SK-N-SH (cell line): ENCODE measurements at regions not wholly inside any gene's neighbourhood (a gene's known extent, or its start where the extent isn't known, plus 50 kb on each side); places are given as distances from the start of the nearest gene placed in this dataset.

ENCODE experiments used
- CTCF ChIA-PET: fragments of 300-600, 350-600 bp; formaldehyde crosslinking; extraction: SDS; loops from one replicate; lab custom pipeline; 2021; lab: Yijun Ruan, JAX
- POLR2A ChIA-PET: fragments of 350-600 bp; sonication (Branson Sonifier 250); formaldehyde crosslinking; extraction: SDS; loops from one replicate; lab custom pipeline; 2020; ENCODE audit warnings: antibody characterized with exemption, inconsistent platforms; lab: Yijun Ruan, JAX
- DNase-seq: peaks from one replicate; pipeline ENCODE4 v3.0.0; 2012
- H2AFZ ChIP-seq: fragments of 200-600 bp; sonication (generic); 2 replicates; pipeline ENCODE4 v1.8.1; 2016; ENCODE audit warnings: antibody characterized with exemption, mild to moderate bottlenecking, low read depth
- H3F3A ChIP-seq: fragments of 200-600 bp; sonication (generic); replicated peaks from 2 replicates; pipeline ENCODE3; 2016; ENCODE audit warnings: antibody characterized with exemption, mild to moderate bottlenecking; ENCODE audit not compliant: insufficient read depth
- H3K27ac ChIP-seq, 2 experiments: fragments of 200-500 bp in 1 of 2; fragments of 200-600 bp in 1 of 2; sonication (Bioruptor generic) in 1 of 2; sonication (generic), shearing (Covaris generic) in 1 of 2; 2 replicates each; pipeline versions ENCODE4 v1.5.1 to v1.6.1; 2014 to 2016; ENCODE audit warnings: low read depth in 2 of 2, inconsistent platforms in 1 of 2, low read length in 1 of 2, mild to moderate bottlenecking in 1 of 2, mixed read lengths in 1 of 2
- H3K27me3 ChIP-seq: fragments of 200-600 bp; sonication (generic), shearing (Covaris generic); 2 replicates; pipeline ENCODE4 v1.6.1; 2016; ENCODE audit warnings: mixed run types; ENCODE audit not compliant: insufficient read depth
- H3K36me3 ChIP-seq, 2 experiments: fragments of 200-500 bp in 1 of 2; fragments of 200-600 bp in 1 of 2; sonication (Bioruptor generic) in 1 of 2; sonication (generic) in 1 of 2; replicated peaks in 1 of 2; 2 replicates each; pipeline versions ENCODE3 to v1.5.1; 2014 to 2016; ENCODE audit warnings: low read length in 1 of 2, mild to moderate bottlenecking in 1 of 2; ENCODE audit not compliant: insufficient read depth in 2 of 2, control insufficient read depth in 1 of 2
- H3K4me1 ChIP-seq, 2 experiments: fragments of 200-500 bp in 1 of 2; fragments of 200-600 bp in 1 of 2; sonication (Bioruptor generic) in 1 of 2; sonication (generic), shearing (Covaris generic) in 1 of 2; 2 replicates each; pipeline versions ENCODE4 v1.5.1 to v1.6.1; 2014 to 2016; ENCODE audit warnings: low read depth in 1 of 2, low read length in 1 of 2, mixed run types in 1 of 2; ENCODE audit not compliant: insufficient read depth in 2 of 2, control insufficient read depth in 1 of 2
- H3K4me2 ChIP-seq: fragments of 200-600 bp; sonication (generic), shearing (Covaris generic); 2 replicates; pipeline ENCODE4 v1.6.1; 2017; ENCODE audit warnings: mixed run types
- H3K4me3 ChIP-seq, 2 experiments: fragments of 200-500 bp in 1 of 2; fragments of 200-600 bp in 1 of 2; sonication (Bioruptor generic) in 1 of 2; sonication (generic), shearing (Covaris generic) in 1 of 2; 2 replicates each; pipeline versions ENCODE4 v1.5.1 to v1.8.1; 2014 to 2016; ENCODE audit warnings: low read depth in 2 of 2, inconsistent platforms in 1 of 2, low read length in 1 of 2, mild to moderate bottlenecking in 1 of 2, mixed read lengths in 1 of 2, moderate library complexity in 1 of 2
- H3K79me2 ChIP-seq: fragments of 200-600 bp; sonication (generic); 2 replicates; pipeline ENCODE4 v1.8.1; 2017; ENCODE audit warnings: mild to moderate bottlenecking; ENCODE audit not compliant: insufficient read depth
- H3K9ac ChIP-seq: fragments of 200-600 bp; sonication (generic); 2 replicates; pipeline ENCODE4 v1.6.1; 2017; ENCODE audit warnings: mixed run types
- H3K9me2 ChIP-seq: fragments of 200-600 bp; sonication (generic); 2 replicates; pipeline ENCODE4 v1.6.1; 2017; ENCODE audit warnings: mixed run types
- H3K9me3 ChIP-seq: fragments of 200-600 bp; sonication (generic); 2 replicates; pipeline ENCODE4 v1.6.1; 2017; ENCODE audit warnings: mixed run types, mild to moderate bottlenecking, moderate library complexity
- H4K20me1 ChIP-seq: fragments of 200-600 bp; sonication (generic); 2 replicates; pipeline ENCODE4 v1.6.1; 2017; ENCODE audit warnings: mild to moderate bottlenecking, mixed run types; ENCODE audit not compliant: insufficient read depth
- EP300 ChIP-seq, 2 experiments: IDR thresholded peaks; 2 replicates each; pipeline versions ENCODE4 v1.4.0 to v1.6.1; 2012; ENCODE audit warnings: borderline replicate concordance in 1 of 2, low read depth in 1 of 2, low read length in 1 of 2
- FOXJ3 ChIP-seq: sonication (generic); formaldehyde crosslinking; IDR thresholded peaks from 2 replicates; pipeline ENCODE4 v1.5.1; 2020; ENCODE audit warnings: mild to moderate bottlenecking, missing genetic modification reagents
- FOXM1 ChIP-seq: IDR thresholded peaks from 2 replicates; pipeline ENCODE4 v1.4.0; 2012; ENCODE audit warnings: low read depth, mild to moderate bottlenecking
- GABPA ChIP-seq: IDR thresholded peaks from 2 replicates; pipeline ENCODE4 v1.4.0; 2012; ENCODE audit warnings: low read depth, mild to moderate bottlenecking
- MAX ChIP-seq: IDR thresholded peaks from 2 replicates; pipeline ENCODE4 v1.4.0; 2012; ENCODE audit warnings: low read depth
- NFIC ChIP-seq: IDR thresholded peaks from 2 replicates; pipeline ENCODE4 v1.4.0; 2012; ENCODE audit warnings: borderline replicate concordance
- NRF1 ChIP-seq: IDR thresholded peaks from 2 replicates; pipeline ENCODE4 v1.6.1; 2012; ENCODE audit warnings: low read depth, mild to moderate bottlenecking, low read length
- PBX3 ChIP-seq: IDR thresholded peaks from 2 replicates; pipeline ENCODE4; 2012
- POLR2AphosphoS5 ChIP-seq: IDR thresholded peaks from 2 replicates; pipeline ENCODE4 v1.6.1; 2012; ENCODE audit warnings: low read depth, low read length
- RCOR1 ChIP-seq: fragments of 150-350 bp; IDR thresholded peaks from 2 replicates; pipeline ENCODE4 v1.6.1; 2017; ENCODE audit warnings: antibody characterized with exemption, low read length
- REST ChIP-seq: IDR thresholded peaks from 2 replicates; pipeline ENCODE4 v1.6.1; 2012; ENCODE audit warnings: mild to moderate bottlenecking, low read depth, low read length, moderate library complexity
- RXRA ChIP-seq: IDR thresholded peaks from 2 replicates; pipeline ENCODE4 v1.4.0; 2012; ENCODE audit warnings: low read depth, mild to moderate bottlenecking, borderline replicate concordance
- SIN3A ChIP-seq: IDR thresholded peaks from 2 replicates; pipeline ENCODE4 v1.6.1; 2012; ENCODE audit warnings: low read depth, mild to moderate bottlenecking, low read length, moderate library complexity, borderline replicate concordance
- TAF1 ChIP-seq: IDR thresholded peaks from 2 replicates; pipeline ENCODE4 v1.6.1; 2012; ENCODE audit warnings: low read depth, mild to moderate bottlenecking, low read length, moderate library complexity, borderline replicate concordance
- USF1 ChIP-seq: IDR thresholded peaks from 2 replicates; pipeline ENCODE4 v1.4.0; 2012; ENCODE audit warnings: low read depth, borderline replicate concordance
- YY1 ChIP-seq: IDR thresholded peaks from 2 replicates; pipeline ENCODE4 v1.4.0; 2012; ENCODE audit warnings: low read depth, mild to moderate bottlenecking
- WGBS: methylation state at CpG from one replicate; pipeline ENCODE4 v1.1.6; 2017; ENCODE audit warnings: low lambda C conversion rate; 5-methylcytosine and 5-hydroxymethylcytosine counted together

- 59% methylated on average over 3 of the region's 3 CpGs for WGBS
These were observed 135.5 kb upstream of the KCNH8 start for GRCh38 chr3:19012846-19013245.

More at GRCh38 chr3:19012846-19013245, 135.5 kb upstream of the KCNH8 start:
- no peak for TF ChIP-seq YY1
- no peak for TF ChIP-seq GABPA
- TF ChIP-seq SIN3A: no peak
- TF ChIP-seq NFIC: no peak
- no peak for TF ChIP-seq USF1
- no peak for TF ChIP-seq MAX
- TF ChIP-seq FOXM1: no peak
- no peak for TF ChIP-seq EP300 (IDR thresholded peaks at IDR 0.05; ENCODE audit: borderline replicate concordance in 1 of 2, low read depth in 1 of 2, low read length in 1 of 2)
- TF ChIP-seq RXRA: no peak
- TF ChIP-seq POLR2AphosphoS5: no peak
- no peak for TF ChIP-seq TAF1
- no peak for TF ChIP-seq RCOR1
- TF ChIP-seq PBX3: no peak
- no peak for TF ChIP-seq NRF1
- no peak for TF ChIP-seq REST
- TF ChIP-seq FOXJ3 (CRISPR knock-in tag): no peak
- POLR2A ChIA-PET: no interaction called here
- CTCF ChIA-PET: no interaction called here
- no peak overlapping the region for H3K4me3 ChIP-seq
- H3F3A ChIP-seq: no peaks in the 10 kb centered on the region
- H3K4me2 ChIP-seq: no peak overlapping the region
- no peaks in the 10 kb centered on the region for H3K9me3 ChIP-seq
- no peak overlapping the region for H3K9ac ChIP-seq
- no peak overlapping the region for H3K27ac ChIP-seq
- DNase-seq: no peak
- H3K4me1 ChIP-seq: no peaks in the 10 kb centered on the region
- H2AFZ ChIP-seq: no peak overlapping the region
- H3K36me3 ChIP-seq: no peaks in the 10 kb centered on the region
- H4K20me1 ChIP-seq: no peaks in the 10 kb centered on the region
- H3K9me2 ChIP-seq: no peaks in the 10 kb centered on the region
- no peaks in the 10 kb centered on the region for H3K79me2 ChIP-seq
- H3K27me3 ChIP-seq: no peaks in the 10 kb centered on the region
